ENCODE measurements at regions not wholly inside any gene's neighbourhood (a gene's known extent, or its start where the extent isn't known, plus 50 kb on each side); places are given as distances from the start of the nearest gene placed in this dataset.

GRCh38 chr5:109558364-109558763 lies 131.4 kb upstream of the MAN2A1 start:
- TF ChIP-seq EP300 (IDR thresholded peaks at IDR 0.05) (no peak), CTCF (IDR thresholded peaks at IDR 0.05) (no peak), POLR2A (IDR thresholded peaks at IDR 0.05) (no peak)
